GM19395 (cell line): ENCODE measurements at regions not wholly inside any gene's neighbourhood (a gene's known extent, or its start where the extent isn't known, plus 50 kb on each side); places are given as distances from the start of the nearest gene placed in this dataset.

Experiments
- ATAC-seq: cut with Tn5 transposase; IDR thresholded peaks from one replicate; pipeline ENCODE4 v1.9.1; 2021; ENCODE audit warnings: mild to moderate bottlenecking, moderate library complexity; ENCODE audit not compliant: unreplicated experiment

GRCh38 chr6:156650896-156651390 is 126.2 kb upstream of the ARID1B start:
- ATAC-seq: no peak

GRCh38 chr6:156648616-156649015 is 128.6 kb upstream of the ARID1B start:
- ATAC-seq: no peak

GRCh38 chr6:156647991-156648390 is 129.2 kb upstream of the ARID1B start:
- no peak for ATAC-seq

- ATAC-seq: no peak
These were observed 129.9 kb upstream of the ARID1B start for GRCh38 chr6:156647140-156647784.

- ATAC-seq: no peak
These were observed 130.7 kb upstream of the ARID1B start for GRCh38 chr6:156646496-156646895.

GRCh38 chr6:156645097-156645496 is 132.1 kb upstream of the ARID1B start:
- ATAC-seq: no peak

GRCh38 chr6:156639009-156639721 is 138.0 kb upstream of the ARID1B start:
- no peak for ATAC-seq

GRCh38 chr6:156638581-156638980 is 138.6 kb upstream of the ARID1B start:
- no peak for ATAC-seq

- no peak for ATAC-seq
These were observed 142.2 kb upstream of the ARID1B start for GRCh38 chr6:156634951-156635371.

GRCh38 chr6:156634048-156634447 is 143.1 kb upstream of the ARID1B start:
- no peak for ATAC-seq

GRCh38 chr6:156633291-156633690 is 143.9 kb upstream of the ARID1B start:
- no peak for ATAC-seq

- no peak for ATAC-seq
These were observed 146.4 kb upstream of the ARID1B start for GRCh38 chr6:156630613-156631302.

GRCh38 chr6:156628805-156629204 is 148.4 kb upstream of the ARID1B start:
- ATAC-seq: no peak

GRCh38 chr6:156627524-156627923 is 149.7 kb upstream of the ARID1B start:
- ATAC-seq: no peak

GRCh38 chr6:156622185-156622584 is 155.0 kb upstream of the ARID1B start:
- no peak for ATAC-seq

- no peak for ATAC-seq
These were observed 156.8 kb upstream of the ARID1B start for GRCh38 chr6:156620331-156620730.

GRCh38 chr6:156618600-156619205 is 158.5 kb upstream of the ARID1B start:
- ATAC-seq: no peak

- no peak for ATAC-seq
These were observed 159.2 kb upstream of the ARID1B start for GRCh38 chr6:156617941-156618340.

- no peak for ATAC-seq
These were observed 159.8 kb upstream of the ARID1B start for GRCh38 chr6:156617376-156617775.

- no peak for ATAC-seq
These were observed 160.7 kb upstream of the ARID1B start for GRCh38 chr6:156616495-156616894.

GRCh38 chr6:156613996-156614395 is 163.2 kb upstream of the ARID1B start:
- no peak for ATAC-seq
